ENCODE measurements at regions not wholly inside any gene's neighbourhood (a gene's known extent, or its start where the extent isn't known, plus 50 kb on each side); places are given as distances from the start of the nearest gene placed in this dataset.
A peak's percentile ranks its signal among the peaks of the same experiment; 100 is the strongest.

DNA sequence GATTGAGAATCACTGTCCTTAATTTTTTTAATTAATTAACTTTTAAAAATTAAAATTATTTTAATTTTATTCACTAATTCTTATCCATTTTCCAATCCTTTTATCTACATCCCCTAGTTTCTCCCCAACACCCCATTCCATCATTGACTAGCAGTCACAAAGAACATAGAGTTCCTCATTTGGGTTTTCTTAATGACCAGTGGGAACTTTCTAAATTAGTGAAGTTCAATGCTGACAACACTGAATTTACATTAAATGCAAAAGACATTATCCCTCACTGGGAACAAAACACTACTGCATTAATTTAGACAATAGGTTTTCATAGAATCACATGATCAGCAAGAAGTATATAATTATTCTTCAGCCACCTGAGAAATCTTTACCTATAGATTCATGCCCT is 80.6 kb upstream of the GLS start:
- Mint-ChIP-seq H3K27me3 (ENCODE audit: insufficient read depth) (peaks cover 1% of the 10 kb centered on the region; the same call in 1 of the 2 replicates), H3K36me3 (ENCODE audit: low read depth) (no peaks in the 10 kb centered on the region), H3K27ac (no peak overlapping the region), H3K4me3 (no peak overlapping the region), H3K4me1 (ENCODE audit: low read depth) (peaks cover 2% of the 10 kb centered on the region), H3K9me3 (no peaks in the 10 kb centered on the region)
- no peak for DNase-seq
- TF ChIP-seq, protein P1, sequence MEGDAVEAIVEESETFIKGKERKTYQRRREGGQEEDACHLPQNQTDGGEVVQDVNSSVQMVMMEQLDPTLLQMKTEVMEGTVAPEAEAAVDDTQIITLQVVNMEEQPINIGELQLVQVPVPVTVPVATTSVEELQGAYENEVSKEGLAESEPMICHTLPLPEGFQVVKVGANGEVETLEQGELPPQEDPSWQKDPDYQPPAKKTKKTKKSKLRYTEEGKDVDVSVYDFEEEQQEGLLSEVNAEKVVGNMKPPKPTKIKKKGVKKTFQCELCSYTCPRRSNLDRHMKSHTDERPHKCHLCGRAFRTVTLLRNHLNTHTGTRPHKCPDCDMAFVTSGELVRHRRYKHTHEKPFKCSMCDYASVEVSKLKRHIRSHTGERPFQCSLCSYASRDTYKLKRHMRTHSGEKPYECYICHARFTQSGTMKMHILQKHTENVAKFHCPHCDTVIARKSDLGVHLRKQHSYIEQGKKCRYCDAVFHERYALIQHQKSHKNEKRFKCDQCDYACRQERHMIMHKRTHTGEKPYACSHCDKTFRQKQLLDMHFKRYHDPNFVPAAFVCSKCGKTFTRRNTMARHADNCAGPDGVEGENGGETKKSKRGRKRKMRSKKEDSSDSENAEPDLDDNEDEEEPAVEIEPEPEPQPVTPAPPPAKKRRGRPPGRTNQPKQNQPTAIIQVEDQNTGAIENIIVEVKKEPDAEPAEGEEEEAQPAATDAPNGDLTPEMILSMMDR (IDR thresholded peaks at IDR 0.05) = no peak

GRCh38 chr2:190800528-190800927 is 80.1 kb upstream of the GLS start:
- Mint-ChIP-seq H3K9me3 (no peaks in the 10 kb centered on the region), H3K4me1 (ENCODE audit: low read depth) (no peaks in the 10 kb centered on the region), H3K27ac (no peak overlapping the region), H3K4me3 (no peak overlapping the region), H3K36me3 (ENCODE audit: low read depth) (no peaks in the 10 kb centered on the region), H3K27me3 (ENCODE audit: insufficient read depth) (peaks cover 1% of the 10 kb centered on the region; the same call in 1 of the 2 replicates)
- DNase-seq = no peak
- TF ChIP-seq, protein P1 (IDR thresholded peaks at IDR 0.05) = no peak

- Mint-ChIP-seq H3K4me3 (no peak overlapping the region), H3K36me3 (ENCODE audit: low read depth) (no peaks in the 10 kb centered on the region), H3K4me1 (ENCODE audit: low read depth) (no peaks in the 10 kb centered on the region), H3K27ac (no peak overlapping the region), H3K27me3 (ENCODE audit: insufficient read depth) (no peaks in the 10 kb centered on the region), H3K9me3 (no peaks in the 10 kb centered on the region)
- TF ChIP-seq, protein P1 (IDR thresholded peaks at IDR 0.05) = no peak
- no peak for DNase-seq
Measured at GRCh38 chr2:190802129-190802528, 78.5 kb upstream of the GLS start.

DNA sequence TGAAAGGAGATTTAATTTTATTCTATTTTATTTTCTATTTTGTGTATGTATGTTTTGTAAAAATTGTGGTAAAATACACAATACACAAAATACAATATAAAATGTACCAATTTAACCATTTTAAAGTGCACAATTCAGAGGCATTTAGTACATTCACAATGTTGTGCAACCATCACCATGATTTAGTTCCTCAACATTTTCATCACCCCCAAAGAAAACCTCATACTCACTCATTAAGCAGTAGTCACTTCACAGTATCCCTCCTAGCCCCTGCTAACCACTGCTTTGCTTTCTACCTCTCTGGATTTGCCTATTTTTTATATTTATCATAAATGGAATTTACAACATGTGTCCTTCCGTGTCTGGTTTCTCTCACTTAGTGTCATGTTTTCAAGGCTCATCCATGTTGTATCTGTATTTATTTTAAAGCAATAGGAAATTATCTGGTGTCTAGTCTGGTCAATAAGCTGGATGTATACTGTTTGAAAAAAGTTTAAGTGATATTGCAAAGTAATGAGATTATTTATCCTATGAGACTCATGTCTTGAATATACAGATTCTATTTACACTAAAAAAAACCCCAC is 77.9 kb upstream of the GLS start:
- H3K36me3 Mint-ChIP-seq (ENCODE audit: low read depth) = no peaks in the 10 kb centered on the region
- H3K27me3 Mint-ChIP-seq (ENCODE audit: insufficient read depth) = no peaks in the 10 kb centered on the region
- no peak for DNase-seq
- H3K4me1 Mint-ChIP-seq (ENCODE audit: low read depth) = no peaks in the 10 kb centered on the region
- no peak overlapping the region for H3K4me3 Mint-ChIP-seq
- no peaks in the 10 kb centered on the region for H3K9me3 Mint-ChIP-seq
- TF ChIP-seq, protein P1 (IDR thresholded peaks at IDR 0.05) = no peak
- H3K27ac Mint-ChIP-seq = no peak overlapping the region

- TF ChIP-seq, protein P1 (IDR thresholded peaks at IDR 0.05) = peak; percentile 88
- DNase-seq = peak; percentile 36
- no peaks in the 10 kb centered on the region; the same call in 1 of the 2 replicates for H3K27me3 Mint-ChIP-seq (ENCODE audit: insufficient read depth)
- H3K4me1 Mint-ChIP-seq (ENCODE audit: low read depth) = peaks cover 6% of the 10 kb centered on the region
- no peak overlapping the region for H3K4me3 Mint-ChIP-seq
- H3K9me3 Mint-ChIP-seq = no peaks in the 10 kb centered on the region
- no peak overlapping the region for H3K27ac Mint-ChIP-seq
- no peaks in the 10 kb centered on the region for H3K36me3 Mint-ChIP-seq (ENCODE audit: low read depth)
Measured at GRCh38 chr2:190804182-190804795, 76.3 kb upstream of the GLS start.
